GM21367 (cell line): ENCODE measurements at regions not wholly inside any gene's neighbourhood (a gene's known extent, or its start where the extent isn't known, plus 50 kb on each side); places are given as distances from the start of the nearest gene placed in this dataset.

ENCODE experiments used
- ATAC-seq: cut with Tn5 transposase; IDR thresholded peaks from one replicate; pipeline ENCODE4 v1.9.1; 2021; ENCODE audit not compliant: unreplicated experiment

- ATAC-seq = no peak
Measured at GRCh38 chr3:167895684-167896083, 160.2 kb downstream of the SERPINI1 start.

GRCh38 chr3:167895178-167895577 lies 159.7 kb downstream of the SERPINI1 start:
- ATAC-seq = no peak

- no peak for ATAC-seq
Measured at GRCh38 chr3:167892205-167892604, 156.7 kb downstream of the SERPINI1 start.

- ATAC-seq = no peak
Measured at GRCh38 chr3:167887096-167887495, 151.6 kb downstream of the SERPINI1 start.

GRCh38 chr3:167886690-167887089 lies 151.2 kb downstream of the SERPINI1 start:
- ATAC-seq = no peak

- ATAC-seq = no peak
Measured at GRCh38 chr3:167885277-167885676, 149.8 kb downstream of the SERPINI1 start.

GRCh38 chr3:167884481-167884880 lies 149.0 kb downstream of the SERPINI1 start:
- no peak for ATAC-seq

GRCh38 chr3:167883452-167883851 lies 147.9 kb downstream of the SERPINI1 start:
- ATAC-seq = no peak

GRCh38 chr3:167882057-167882667 lies 146.6 kb downstream of the SERPINI1 start:
- ATAC-seq = peak; percentile 91

- ATAC-seq = no peak
Measured at GRCh38 chr3:167880183-167880582, 144.7 kb downstream of the SERPINI1 start.

- no peak for ATAC-seq
Measured at GRCh38 chr3:167876620-167877281, 141.2 kb downstream of the SERPINI1 start.
